NOMO-1 treated with dmso at 0.1 percent for 144 hours (cell line): ENCODE measurements at regions not wholly inside any gene's neighbourhood (a gene's known extent, or its start where the extent isn't known, plus 50 kb on each side); places are given as distances from the start of the nearest gene placed in this dataset.

Experiments used
- DNase-seq: peaks from one replicate; lab custom pipeline; 2025; ENCODE audit not compliant: unreplicated experiment; lab: John Stamatoyannopoulos, UW

- no peak for DNase-seq
These were observed 122.8 kb upstream of the PTPN1 start for GRCh38 chr20:50387218-50387995.

GRCh38 chr20:50387996-50388332 lies 122.2 kb upstream of the PTPN1 start:
- DNase-seq, result no peak

- no peak for DNase-seq
These were observed 121.3 kb upstream of the PTPN1 start for GRCh38 chr20:50388733-50389437.

DNA sequence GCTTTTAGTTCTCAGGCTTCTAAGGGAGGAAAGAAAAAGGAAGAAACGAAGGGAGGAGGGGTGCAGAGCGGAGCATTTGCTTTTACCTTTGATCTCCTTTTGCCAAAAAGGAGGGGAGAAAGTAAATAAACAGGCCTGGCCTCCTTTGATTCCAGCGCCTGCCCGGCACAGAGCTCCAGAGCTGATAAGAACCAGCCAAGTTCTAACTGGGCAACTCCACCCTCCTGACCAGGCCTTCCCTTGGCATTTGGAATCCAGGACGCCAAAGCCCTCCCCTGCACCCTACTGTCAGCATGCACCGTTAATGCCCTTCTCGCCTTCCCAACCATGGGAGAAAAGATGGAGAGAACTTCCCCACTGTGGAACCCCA lies 120.8 kb upstream of the PTPN1 start:
- no peak for DNase-seq

DNA sequence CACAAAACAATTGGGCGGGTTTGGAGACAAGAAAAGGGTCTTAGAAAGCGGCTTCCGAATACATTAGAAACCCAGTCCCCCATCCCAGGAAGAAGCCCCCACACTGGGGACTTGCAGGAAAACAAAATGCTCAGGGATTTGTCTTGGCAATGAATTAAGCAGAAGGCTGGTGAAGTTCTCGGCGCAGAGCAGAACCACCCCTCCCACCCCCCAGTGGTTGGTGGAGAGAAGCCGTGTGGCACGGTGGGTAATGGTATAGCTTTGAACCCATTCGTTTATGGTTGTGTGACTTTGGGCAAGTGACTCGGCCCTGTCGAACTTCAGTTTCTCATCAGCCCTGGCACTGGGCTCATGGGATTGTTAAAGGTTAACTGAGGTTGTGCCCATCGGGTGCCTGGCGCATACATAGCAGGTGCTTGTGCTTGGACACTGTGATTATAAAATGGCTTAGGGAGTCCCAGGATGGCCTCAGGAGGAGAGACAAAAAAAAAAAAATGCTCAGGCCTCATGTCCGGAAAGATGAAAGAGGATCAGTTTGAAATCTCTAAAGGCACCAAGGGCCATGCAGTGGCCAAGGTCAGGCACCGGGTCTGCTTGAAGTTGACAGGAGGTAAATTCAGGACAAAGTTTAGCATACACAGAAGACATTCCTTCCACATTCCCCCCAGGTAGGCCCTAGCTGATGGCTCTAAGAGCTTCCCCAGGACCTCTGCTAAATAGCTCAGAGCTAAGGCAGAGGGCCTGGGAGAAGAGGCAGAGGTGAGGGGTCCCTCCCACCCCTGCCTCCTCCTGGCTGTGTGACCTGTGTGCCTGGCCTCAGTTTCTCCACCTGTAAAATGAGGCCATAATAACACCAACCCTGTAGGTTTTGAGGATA lies 120.1 kb upstream of the PTPN1 start:
- no peak for DNase-seq

GRCh38 chr20:50390685-50391443 lies 119.3 kb upstream of the PTPN1 start:
- DNase-seq, result no peak

DNA sequence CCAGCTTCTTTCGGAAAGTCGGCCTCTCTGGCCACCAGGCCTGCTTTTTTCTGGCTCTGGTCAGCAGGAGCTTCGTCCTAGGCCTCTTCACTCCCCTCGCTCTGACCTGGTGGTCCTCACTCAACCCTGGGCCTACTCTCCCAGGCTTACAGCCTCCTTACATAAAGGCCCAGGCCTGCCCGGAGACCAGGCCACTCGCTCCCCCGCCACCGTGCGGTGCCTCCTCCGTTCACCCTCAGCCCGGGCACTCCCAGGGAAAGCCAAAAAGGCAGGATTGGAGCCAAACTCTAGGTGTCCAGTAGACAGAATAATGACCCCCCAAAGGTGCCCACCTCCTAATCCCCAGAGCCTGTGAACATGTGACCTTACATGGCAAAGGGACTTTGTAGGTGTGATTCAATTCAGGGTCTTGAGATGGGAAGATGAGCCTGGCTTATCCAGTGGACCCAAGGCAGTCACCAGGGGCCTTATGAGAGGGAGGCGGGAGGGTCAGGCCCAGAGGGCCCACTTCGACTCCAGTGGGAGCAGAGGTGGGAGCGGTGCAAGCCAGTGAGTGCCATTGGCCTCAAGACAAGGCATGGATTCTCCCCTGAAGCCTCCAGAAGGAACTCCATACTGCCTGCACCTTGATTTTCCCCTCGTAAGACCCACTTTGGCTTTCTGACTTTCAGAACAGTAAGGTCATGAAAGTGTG lies 118.6 kb upstream of the PTPN1 start:
- no peak for DNase-seq

DNA sequence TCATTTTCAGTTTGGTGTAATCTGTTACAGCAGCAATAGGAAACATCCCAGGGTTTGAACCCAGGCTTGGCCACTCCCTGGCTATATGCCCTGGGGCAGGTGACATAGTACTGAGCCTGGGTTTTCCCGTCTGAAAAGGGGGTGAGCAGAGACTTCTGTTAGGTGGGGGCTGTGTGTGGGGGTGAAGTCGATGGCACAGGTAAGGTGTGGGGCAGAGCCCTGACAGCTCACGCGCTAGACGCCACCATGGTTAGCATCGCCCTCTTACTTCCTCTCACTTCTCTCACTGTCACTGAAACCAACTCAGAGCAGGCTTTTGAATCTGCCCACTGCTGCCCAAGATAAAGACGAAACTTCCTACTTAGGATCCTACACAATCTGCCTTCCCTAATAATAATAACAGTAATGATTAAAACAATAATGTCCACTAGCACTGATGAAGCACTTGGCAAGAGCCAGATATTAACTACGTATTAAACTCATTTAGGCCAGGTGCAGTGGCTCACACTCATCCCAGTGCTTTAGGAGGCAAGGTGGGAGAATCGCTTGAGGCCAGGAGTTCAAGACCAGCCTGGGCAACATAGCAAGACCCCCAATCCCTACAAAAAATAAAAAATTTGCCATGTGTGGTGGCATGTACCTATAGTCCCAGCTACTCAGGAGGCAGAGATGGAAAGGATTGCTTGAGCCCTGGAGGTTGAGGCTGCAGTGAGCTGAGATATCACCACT lies 117.9 kb upstream of the PTPN1 start:
- DNase-seq, result no peak

DNA sequence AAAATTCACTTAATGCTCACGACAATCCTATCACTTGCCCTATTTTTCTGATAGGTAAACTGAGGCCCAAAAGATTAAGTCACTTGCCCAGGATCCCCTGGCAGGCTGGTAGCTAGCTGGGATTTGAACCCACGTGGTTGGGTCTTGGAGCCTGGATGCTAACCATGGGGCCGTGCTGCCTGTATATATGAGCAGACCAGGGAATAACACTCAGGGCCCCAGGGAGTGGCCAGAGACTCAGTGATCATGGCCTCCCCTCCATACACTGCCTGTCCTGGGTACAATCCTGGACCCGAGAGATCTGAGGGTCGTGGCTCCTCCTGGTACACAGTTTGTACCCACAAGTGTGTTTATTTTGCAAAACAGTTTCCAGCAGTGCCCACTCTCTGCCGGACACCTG lies 116.9 kb upstream of the PTPN1 start:
- DNase-seq, result no peak

- no peak for DNase-seq
These were observed 116.1 kb upstream of the PTPN1 start for GRCh38 chr20:50393990-50394561.

- peak; percentile 82 for DNase-seq
These were observed 115.6 kb upstream of the PTPN1 start for GRCh38 chr20:50394569-50394968.

- DNase-seq, result no peak
These were observed 114.9 kb upstream of the PTPN1 start for GRCh38 chr20:50395251-50395729.

DNA sequence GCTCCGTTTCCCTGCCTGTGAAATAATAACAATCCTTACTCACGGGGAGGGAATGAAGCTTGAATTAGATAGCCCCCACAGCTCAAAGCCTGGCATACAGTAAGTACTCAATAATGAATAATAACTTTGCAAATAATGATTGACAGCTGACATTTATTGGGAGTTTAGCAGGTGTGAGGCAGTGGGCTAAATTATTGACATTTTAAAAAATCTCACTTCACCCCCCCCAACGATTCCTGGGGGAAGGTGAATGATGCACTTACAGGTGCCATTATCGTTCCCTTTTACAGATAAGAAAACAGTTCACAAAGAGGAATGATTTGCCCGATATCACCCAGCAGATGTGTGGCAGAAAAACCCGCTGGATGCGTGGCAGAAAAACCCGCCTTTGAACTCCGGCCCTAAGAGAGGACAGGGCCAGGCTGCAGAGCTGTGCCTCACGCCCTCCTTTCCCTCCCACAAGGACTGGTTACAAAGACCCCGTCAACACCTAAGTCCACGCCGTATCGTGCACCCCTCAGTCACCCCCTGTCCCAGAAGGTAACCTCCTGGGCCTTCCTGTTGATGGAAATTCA lies 114.2 kb upstream of the PTPN1 start:
- no peak for DNase-seq

- DNase-seq, result no peak
These were observed 113.6 kb upstream of the PTPN1 start for GRCh38 chr20:50396623-50397022.

DNA sequence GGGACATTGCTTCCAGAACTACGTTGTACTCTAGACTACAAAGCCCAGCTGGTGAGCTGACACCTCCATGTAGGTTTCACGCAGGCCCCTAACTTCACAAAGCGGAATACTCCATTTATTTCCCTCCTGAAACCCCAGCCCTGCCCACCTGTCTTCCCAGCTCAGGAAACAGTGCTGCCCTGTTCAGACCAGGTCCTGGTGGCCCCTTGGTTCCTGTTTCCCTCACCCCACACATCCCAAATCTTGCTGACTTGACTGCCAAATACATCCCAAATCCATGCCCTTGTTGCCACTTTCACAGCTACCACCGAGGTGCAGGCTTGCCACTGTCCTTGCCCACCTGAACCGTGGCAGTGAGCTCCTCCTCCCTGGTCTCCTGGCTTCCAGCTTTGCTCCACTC lies 113.1 kb upstream of the PTPN1 start:
- DNase-seq, result no peak

DNA sequence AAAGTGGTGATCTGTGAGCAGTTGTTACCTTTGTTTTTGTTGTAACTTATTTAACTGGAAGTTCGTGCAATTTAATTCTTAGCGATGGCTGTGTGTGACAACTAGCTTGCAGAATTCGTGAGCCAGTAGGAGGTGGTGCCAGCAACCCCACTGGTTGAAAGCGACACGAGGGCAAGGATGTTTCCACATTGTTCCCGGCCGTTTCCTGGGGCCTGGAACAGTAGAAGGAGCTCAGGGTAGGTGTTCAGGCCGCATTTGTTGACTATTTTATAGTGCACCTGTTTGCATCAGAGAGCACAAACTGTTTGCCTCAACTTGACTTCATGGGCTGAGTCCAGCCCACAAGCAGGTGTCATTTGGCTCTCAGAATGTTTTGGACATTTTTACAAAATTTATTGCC lies 112.1 kb upstream of the PTPN1 start:
- DNase-seq, result no peak

DNA sequence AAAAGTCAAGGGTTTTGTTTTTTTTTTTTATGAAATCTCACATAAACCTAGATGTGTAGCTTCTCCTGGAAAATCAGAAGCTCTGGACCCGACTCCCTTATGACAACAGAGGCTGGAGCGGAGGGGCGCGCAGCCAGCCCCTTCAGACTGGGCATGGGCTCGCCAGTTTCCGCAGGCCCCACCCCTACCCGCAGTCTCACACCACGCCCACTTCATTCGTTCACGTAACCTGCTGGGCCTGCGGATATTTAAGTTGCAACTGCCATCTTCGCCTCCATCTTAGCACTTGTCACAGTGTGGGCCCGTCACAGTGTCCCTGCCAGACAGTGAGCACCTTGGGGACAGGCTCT lies 111.7 kb upstream of the PTPN1 start:
- DNase-seq, result no peak

GRCh38 chr20:50398821-50399554 lies 111.2 kb upstream of the PTPN1 start:
- DNase-seq, result no peak

GRCh38 chr20:50399555-50399916 lies 110.6 kb upstream of the PTPN1 start:
- DNase-seq, result no peak
